ENCODE measurements at regions not wholly inside any gene's neighbourhood (a gene's known extent, or its start where the extent isn't known, plus 50 kb on each side); places are given as distances from the start of the nearest gene placed in this dataset.

DNA sequence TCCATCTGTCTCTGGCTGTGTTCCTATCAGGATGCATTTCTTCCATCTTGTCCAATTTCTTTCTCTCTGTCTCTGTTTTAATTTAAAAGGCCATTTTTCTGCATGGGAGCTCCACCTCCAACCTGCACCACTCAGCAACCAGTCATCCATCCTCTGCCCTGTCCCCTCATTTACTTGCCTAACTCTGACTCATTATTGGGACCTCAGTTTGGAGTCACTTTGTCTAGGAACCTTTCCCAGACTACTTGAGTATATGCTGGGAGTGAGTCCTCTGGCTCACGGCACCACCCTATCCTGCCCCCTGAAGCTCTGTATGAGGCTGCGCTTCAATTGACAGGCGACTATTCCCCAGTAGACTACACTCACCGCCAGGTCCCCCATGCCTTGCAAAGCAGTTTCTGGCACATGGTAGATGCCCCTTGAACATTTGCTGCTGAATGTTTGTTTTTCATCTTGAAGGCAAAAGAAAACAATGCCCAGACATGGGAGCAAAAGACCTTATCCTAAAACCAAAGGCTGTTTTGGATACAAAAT is 513.3 kb upstream of the CFAP20DC start:
- TF ChIP-seq, protein P1, sequence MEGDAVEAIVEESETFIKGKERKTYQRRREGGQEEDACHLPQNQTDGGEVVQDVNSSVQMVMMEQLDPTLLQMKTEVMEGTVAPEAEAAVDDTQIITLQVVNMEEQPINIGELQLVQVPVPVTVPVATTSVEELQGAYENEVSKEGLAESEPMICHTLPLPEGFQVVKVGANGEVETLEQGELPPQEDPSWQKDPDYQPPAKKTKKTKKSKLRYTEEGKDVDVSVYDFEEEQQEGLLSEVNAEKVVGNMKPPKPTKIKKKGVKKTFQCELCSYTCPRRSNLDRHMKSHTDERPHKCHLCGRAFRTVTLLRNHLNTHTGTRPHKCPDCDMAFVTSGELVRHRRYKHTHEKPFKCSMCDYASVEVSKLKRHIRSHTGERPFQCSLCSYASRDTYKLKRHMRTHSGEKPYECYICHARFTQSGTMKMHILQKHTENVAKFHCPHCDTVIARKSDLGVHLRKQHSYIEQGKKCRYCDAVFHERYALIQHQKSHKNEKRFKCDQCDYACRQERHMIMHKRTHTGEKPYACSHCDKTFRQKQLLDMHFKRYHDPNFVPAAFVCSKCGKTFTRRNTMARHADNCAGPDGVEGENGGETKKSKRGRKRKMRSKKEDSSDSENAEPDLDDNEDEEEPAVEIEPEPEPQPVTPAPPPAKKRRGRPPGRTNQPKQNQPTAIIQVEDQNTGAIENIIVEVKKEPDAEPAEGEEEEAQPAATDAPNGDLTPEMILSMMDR (IDR thresholded peaks at IDR 0.05; ENCODE audit: insufficient read depth, low read length), result no peak
- no peak for TF ChIP-seq POLR2AphosphoS5 (IDR thresholded peaks at IDR 0.05; ENCODE audit: low read depth)
- TF ChIP-seq GABPA (IDR thresholded peaks at IDR 0.05; ENCODE audit: low read depth), result no peak

All from HL-60 (cell line).